SKM-1 (cell line): ENCODE measurements at regions not wholly inside any gene's neighbourhood (a gene's known extent, or its start where the extent isn't known, plus 50 kb on each side); places are given as distances from the start of the nearest gene placed in this dataset.

ENCODE experiments used
- DNase-seq: peaks from one replicate; lab custom pipeline; 2025; ENCODE audit not compliant: unreplicated experiment; lab: John Stamatoyannopoulos, UW

DNA sequence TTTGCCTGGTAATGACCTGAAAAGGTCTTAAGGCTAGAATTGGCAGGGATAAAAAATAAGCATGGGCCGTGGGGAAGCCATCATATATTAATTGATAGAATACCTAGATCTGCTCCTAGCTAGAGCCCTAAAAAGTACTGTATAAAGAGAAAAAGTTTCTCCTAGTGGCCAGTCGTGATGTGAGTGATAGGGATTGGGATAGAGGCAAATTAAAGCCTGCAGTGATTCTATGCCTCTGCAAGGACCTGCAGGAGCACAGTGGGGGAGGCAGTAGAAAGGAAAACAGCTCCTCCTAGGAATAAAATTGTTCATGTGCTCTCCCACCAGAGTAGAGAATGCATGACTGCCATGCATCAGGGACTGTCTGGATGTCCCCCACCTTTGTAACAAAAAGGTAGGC, 56.2 kb upstream of the FTMT start:
- DNase-seq: no peak

DNA sequence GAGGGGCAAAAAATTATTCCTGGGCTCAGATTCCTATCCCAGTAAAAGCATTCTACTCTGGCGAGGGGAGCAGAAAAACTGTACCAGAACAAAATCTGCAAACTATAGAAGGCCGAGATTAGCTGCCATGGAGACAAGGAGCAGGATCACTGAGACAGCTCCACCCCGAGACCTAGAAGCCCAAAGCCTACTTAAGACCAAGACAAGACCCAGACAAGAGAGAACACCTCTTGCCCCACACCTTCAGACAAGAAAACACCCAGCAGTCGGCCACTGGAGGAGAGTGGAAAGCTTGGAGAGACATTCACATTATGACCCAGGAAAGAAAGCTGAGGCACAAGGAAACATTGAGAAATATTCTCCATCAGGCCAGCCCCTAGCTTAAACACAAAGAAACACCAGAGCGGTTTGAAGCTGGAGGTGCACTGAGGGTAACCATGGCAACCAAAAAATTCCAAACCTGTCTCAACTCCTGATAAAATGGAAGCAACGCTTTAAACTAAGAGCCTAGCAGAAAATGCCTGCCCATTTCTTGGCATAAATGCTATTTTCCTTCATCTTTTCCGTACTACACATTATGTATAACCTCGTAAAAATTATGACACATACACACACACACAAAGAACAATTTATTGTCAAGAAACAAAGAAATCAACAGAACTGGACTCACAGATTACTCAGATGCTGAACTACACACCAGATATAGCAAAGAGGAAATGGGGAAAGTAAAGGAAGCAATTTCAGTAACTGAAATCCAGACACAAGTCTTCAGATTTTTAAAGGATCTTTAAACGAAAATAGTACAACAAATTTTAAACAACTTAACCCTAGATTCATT, 53.8 kb upstream of the FTMT start:
- no peak for DNase-seq
